Ishikawa (cell line): ENCODE measurements at regions not wholly inside any gene's neighbourhood (a gene's known extent, or its start where the extent isn't known, plus 50 kb on each side); places are given as distances from the start of the nearest gene placed in this dataset.

Experiments used
- CEBPB ChIP-seq: IDR thresholded peaks from 2 replicates; pipeline ENCODE4 v1.6.1; 2012
- CREB1 ChIP-seq: IDR thresholded peaks from 2 replicates; pipeline ENCODE4 v1.6.1; 2012; ENCODE audit warnings: low read depth
- EP300 ChIP-seq: IDR thresholded peaks from 2 replicates; pipeline ENCODE4 v1.6.1; 2012; ENCODE audit warnings: borderline replicate concordance
- TAF1 ChIP-seq: IDR thresholded peaks from 2 replicates; pipeline ENCODE4 v1.6.1; 2012; ENCODE audit warnings: low read depth, mild to moderate bottlenecking
- TEAD4 ChIP-seq: IDR thresholded peaks from 2 replicates; pipeline ENCODE4 v1.6.1; 2012
- YY1 ChIP-seq: IDR thresholded peaks from 2 replicates; pipeline ENCODE4 v1.6.1; 2012; ENCODE audit warnings: low read depth
- TF ChIP-seq, protein P1 (sequence below): IDR thresholded peaks from 2 replicates; pipeline ENCODE4 v1.6.1; 2012
- TF ChIP-seq, protein P2 (sequence below): IDR thresholded peaks from 2 replicates; pipeline ENCODE4 v1.6.1; 2012; ENCODE audit warnings: low read depth, mild to moderate bottlenecking

GRCh38 chr2:100691846-100692245 is 128.1 kb upstream of the NPAS2 start:
- no peak for TF ChIP-seq EP300
- TF ChIP-seq CEBPB, result no peak
- no peak for TF ChIP-seq YY1
- TF ChIP-seq, protein P1, sequence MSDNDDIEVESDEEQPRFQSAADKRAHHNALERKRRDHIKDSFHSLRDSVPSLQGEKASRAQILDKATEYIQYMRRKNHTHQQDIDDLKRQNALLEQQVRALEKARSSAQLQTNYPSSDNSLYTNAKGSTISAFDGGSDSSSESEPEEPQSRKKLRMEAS, result no peak
- TF ChIP-seq, protein P2, sequence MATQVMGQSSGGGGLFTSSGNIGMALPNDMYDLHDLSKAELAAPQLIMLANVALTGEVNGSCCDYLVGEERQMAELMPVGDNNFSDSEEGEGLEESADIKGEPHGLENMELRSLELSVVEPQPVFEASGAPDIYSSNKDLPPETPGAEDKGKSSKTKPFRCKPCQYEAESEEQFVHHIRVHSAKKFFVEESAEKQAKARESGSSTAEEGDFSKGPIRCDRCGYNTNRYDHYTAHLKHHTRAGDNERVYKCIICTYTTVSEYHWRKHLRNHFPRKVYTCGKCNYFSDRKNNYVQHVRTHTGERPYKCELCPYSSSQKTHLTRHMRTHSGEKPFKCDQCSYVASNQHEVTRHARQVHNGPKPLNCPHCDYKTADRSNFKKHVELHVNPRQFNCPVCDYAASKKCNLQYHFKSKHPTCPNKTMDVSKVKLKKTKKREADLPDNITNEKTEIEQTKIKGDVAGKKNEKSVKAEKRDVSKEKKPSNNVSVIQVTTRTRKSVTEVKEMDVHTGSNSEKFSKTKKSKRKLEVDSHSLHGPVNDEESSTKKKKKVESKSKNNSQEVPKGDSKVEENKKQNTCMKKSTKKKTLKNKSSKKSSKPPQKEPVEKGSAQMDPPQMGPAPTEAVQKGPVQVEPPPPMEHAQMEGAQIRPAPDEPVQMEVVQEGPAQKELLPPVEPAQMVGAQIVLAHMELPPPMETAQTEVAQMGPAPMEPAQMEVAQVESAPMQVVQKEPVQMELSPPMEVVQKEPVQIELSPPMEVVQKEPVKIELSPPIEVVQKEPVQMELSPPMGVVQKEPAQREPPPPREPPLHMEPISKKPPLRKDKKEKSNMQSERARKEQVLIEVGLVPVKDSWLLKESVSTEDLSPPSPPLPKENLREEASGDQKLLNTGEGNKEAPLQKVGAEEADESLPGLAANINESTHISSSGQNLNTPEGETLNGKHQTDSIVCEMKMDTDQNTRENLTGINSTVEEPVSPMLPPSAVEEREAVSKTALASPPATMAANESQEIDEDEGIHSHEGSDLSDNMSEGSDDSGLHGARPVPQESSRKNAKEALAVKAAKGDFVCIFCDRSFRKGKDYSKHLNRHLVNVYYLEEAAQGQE, result no peak
- TF ChIP-seq TAF1, result no peak
- no peak for TF ChIP-seq TEAD4
- no peak for TF ChIP-seq CREB1
